ENCODE measurements at regions not wholly inside any gene's neighbourhood (a gene's known extent, or its start where the extent isn't known, plus 50 kb on each side); places are given as distances from the start of the nearest gene placed in this dataset.

- no peak overlapping the region for H3K27ac ChIP-seq
- no peak for TF ChIP-seq ZFX (IDR thresholded peaks at IDR 0.05)
- TF ChIP-seq, protein P1, sequence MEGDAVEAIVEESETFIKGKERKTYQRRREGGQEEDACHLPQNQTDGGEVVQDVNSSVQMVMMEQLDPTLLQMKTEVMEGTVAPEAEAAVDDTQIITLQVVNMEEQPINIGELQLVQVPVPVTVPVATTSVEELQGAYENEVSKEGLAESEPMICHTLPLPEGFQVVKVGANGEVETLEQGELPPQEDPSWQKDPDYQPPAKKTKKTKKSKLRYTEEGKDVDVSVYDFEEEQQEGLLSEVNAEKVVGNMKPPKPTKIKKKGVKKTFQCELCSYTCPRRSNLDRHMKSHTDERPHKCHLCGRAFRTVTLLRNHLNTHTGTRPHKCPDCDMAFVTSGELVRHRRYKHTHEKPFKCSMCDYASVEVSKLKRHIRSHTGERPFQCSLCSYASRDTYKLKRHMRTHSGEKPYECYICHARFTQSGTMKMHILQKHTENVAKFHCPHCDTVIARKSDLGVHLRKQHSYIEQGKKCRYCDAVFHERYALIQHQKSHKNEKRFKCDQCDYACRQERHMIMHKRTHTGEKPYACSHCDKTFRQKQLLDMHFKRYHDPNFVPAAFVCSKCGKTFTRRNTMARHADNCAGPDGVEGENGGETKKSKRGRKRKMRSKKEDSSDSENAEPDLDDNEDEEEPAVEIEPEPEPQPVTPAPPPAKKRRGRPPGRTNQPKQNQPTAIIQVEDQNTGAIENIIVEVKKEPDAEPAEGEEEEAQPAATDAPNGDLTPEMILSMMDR (conservative IDR thresholded peaks at IDR 0.05) = no peak
Measured at GRCh38 chr9:29012911-29013310, 1439.6 kb upstream of the C9orf72 start.

DNA sequence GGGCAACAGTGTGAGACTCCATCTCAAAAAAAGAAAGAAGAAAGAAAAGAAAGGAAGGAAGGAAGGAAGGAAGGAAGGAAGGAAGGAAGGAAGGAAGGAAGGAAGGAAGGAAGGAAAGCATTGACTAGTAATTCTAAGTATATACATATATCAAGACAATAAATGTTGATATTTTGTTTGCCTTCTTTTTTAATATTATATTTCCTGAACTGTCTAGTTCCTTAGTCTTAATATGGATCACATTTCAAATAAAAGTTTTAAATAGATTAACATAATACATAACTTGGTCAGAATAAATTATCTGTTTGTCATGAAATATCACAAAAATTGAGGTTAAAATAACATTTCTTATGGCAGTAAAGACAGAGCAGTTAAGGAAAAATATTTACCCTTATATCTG lies 1448.4 kb upstream of the C9orf72 start:
- TF ChIP-seq, protein P1 (conservative IDR thresholded peaks at IDR 0.05) = no peak
- TF ChIP-seq ZFX (IDR thresholded peaks at IDR 0.05) = no peak

DNA sequence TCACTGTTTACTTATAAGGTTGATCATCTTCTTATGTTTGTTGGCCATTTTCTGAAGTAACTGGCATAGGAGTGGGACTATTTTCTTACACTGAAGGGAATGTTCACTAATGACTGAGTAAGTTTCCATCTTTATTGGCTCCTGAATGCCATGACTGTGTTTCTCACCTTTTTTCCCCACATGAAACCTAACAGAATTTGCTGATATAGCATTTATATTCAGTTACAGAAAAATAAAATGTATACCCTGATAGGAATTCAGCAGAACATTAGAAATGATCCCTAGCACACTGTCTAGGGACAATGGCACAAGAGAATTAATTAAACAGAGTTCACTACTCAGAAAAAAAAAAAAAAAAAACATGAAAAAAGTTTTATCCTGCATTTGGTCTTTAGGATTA lies 1465.1 kb upstream of the C9orf72 start:
- no peak for TF ChIP-seq ZFX (IDR thresholded peaks at IDR 0.05)
- TF ChIP-seq, protein P1 (conservative IDR thresholded peaks at IDR 0.05) = no peak
- no peak overlapping the region for H3K27ac ChIP-seq

More for the DNA sequence above, 1448.4 kb upstream of the C9orf72 start:
- no peak overlapping the region for H3K27ac ChIP-seq

GRCh38 chr9:29039258-29039657 lies 1466.0 kb upstream of the C9orf72 start:
- no peak overlapping the region for H3K27ac ChIP-seq

DNA sequence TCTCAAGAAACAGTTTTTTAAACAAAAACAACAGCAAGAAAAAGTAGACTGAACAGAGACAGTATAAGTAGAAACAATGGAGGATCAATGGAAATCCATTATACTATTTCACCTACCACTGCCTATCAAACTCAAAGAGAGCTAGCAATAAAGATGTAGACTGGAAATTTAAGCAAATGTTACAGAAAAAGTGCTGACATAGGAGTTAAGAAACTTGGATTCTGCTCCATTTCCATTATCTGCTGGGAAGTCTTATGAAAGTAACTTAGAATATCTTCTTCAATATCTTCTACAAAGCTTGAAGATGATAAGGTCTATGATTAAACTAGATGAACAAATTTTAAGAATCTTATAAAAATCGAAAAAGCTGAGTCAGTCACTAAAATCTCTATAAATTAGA lies 1469.8 kb upstream of the C9orf72 start:
- H3K27ac ChIP-seq = no peak overlapping the region
- no peak for TF ChIP-seq ZFX (IDR thresholded peaks at IDR 0.05)
- TF ChIP-seq, protein P1 (conservative IDR thresholded peaks at IDR 0.05) = no peak

More at GRCh38 chr9:29039258-29039657, 1466.0 kb upstream of the C9orf72 start:
- TF ChIP-seq, protein P1 (conservative IDR thresholded peaks at IDR 0.05) = no peak
- TF ChIP-seq ZFX (IDR thresholded peaks at IDR 0.05) = no peak

DNA sequence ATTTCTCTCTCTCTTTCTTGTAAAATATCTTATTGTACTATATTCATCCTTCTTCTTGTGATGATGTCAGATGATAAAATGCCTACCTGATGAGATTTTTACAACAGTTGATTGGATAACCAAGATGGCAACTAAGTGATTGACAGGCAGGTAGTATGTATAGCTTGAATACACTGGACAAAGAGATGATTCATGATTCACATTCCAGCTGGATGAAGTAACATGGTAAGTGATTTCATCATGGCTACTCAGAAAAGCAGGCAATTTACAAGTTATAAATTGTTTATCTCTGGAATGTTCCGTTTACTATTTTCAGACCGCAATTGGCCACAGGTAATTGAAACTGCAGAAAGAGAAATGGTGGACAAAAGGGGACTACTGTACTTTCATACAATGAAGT lies 1471.7 kb upstream of the C9orf72 start:
- H3K27ac ChIP-seq = no peak overlapping the region
- TF ChIP-seq, protein P1 (conservative IDR thresholded peaks at IDR 0.05) = no peak
- TF ChIP-seq ZFX (IDR thresholded peaks at IDR 0.05) = no peak

GRCh38 chr9:29060041-29060440 lies 1486.8 kb upstream of the C9orf72 start:
- no peak overlapping the region for H3K27ac ChIP-seq
- no peak for TF ChIP-seq ZFX (IDR thresholded peaks at IDR 0.05)
- TF ChIP-seq, protein P1 (conservative IDR thresholded peaks at IDR 0.05) = no peak

Data from C4-2B (cell line).